ENCODE measurements at regions not wholly inside any gene's neighbourhood (a gene's known extent, or its start where the extent isn't known, plus 50 kb on each side); places are given as distances from the start of the nearest gene placed in this dataset.

GRCh38 chr4:128517096-128517738 is 229.6 kb upstream of the PGRMC2 start:
- no peak for TF ChIP-seq EP300 (IDR thresholded peaks at IDR 0.05)
- no peak for TF ChIP-seq POLR2A (IDR thresholded peaks at IDR 0.05)
- no peak for TF ChIP-seq POLR2AphosphoS5 (IDR thresholded peaks at IDR 0.05)
- no peak for TF ChIP-seq CTCF (IDR thresholded peaks at IDR 0.05)
